ENCODE measurements at regions not wholly inside any gene's neighbourhood (a gene's known extent, or its start where the extent isn't known, plus 50 kb on each side); places are given as distances from the start of the nearest gene placed in this dataset.

DNA sequence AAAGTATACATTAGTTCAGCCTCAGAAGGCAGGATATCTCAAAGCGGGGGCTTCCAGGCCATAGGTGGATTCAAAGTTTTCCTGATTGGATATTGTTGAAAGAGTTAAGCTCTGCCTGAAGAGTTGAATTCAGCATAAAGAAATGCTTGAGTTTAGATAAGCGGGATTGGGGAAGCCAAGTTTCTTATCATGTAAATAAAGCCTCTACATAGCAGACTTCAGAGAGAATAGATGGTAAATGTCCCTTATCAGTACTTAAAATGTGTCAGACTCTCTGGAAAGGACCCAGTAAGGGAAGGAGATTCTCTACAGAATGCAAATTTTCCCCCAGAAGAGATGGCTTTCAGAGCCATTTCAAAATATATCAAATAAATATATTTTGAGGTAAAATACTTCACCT is 423.5 kb downstream of the SHISA9 start:
- DNase-seq (ENCODE audit: low spot score), result no peak
- Histone ChIP-seq H3K36me3 (ENCODE audit: insufficient read depth) (no peaks in the 10 kb centered on the region), H3K27ac (ENCODE audit: low read depth) (no peak overlapping the region), H3K4me2 (peak overlapping the region; percentile 37), H3K79me2 (replicated peaks; ENCODE audit: insufficient read depth) (no peaks in the 10 kb centered on the region), H2AFZ (no peak overlapping the region), H3K9me2 (ENCODE audit: insufficient read depth) (0 out of 2 replicates have a peak, but pooled peaks cover 4% of the 10 kb centered on the region), H3K27me3 (ENCODE audit: insufficient read depth) (peaks cover 21% of the 10 kb centered on the region), H3K4me1 (ENCODE audit: insufficient read depth) (peaks cover 37% of the 10 kb centered on the region), H3K4me3 (no peak overlapping the region), H4K20me1 (replicated peaks; ENCODE audit: insufficient read depth) (no peaks in the 10 kb centered on the region), H3F3A (replicated peaks; ENCODE audit: low read depth) (no peaks in the 10 kb centered on the region)
- no peak overlapping the region; the same call in 2 of the 3 replicates for H3K4me3 Mint-ChIP-seq
- TF ChIP-seq EZH2 (IDR thresholded peaks at IDR 0.05; ENCODE audit: low read depth, unreplicated experiment) (no peak), ZNF114 (CRISPR knock-in tag; IDR thresholded peaks at IDR 0.05) (no peak), EZH2phosphoT487 (IDR thresholded peaks at IDR 0.05; ENCODE audit: unreplicated experiment) (no peak), NANOG (IDR thresholded peaks at IDR 0.05; ENCODE audit: borderline replicate concordance) (no peak), ETS1 (IDR thresholded peaks at IDR 0.05) (no peak)
- H3K4me1 Mint-ChIP-seq, result peaks cover 34% of the 10 kb centered on the region
- no peak overlapping the region for H3K27ac Mint-ChIP-seq
- 0 out of 3 replicates have a peak, but pooled peaks cover under 1% of the 10 kb centered on the region for H3K36me3 Mint-ChIP-seq (ENCODE audit: low read depth)
- no peaks in the 10 kb centered on the region for H3K9me3 Mint-ChIP-seq
- H3K27me3 Mint-ChIP-seq (ENCODE audit: insufficient read depth, low read depth, poor library complexity), result peaks cover 5% of the 10 kb centered on the region
- no peak for ATAC-seq

- Histone ChIP-seq H3K27me3 (ENCODE audit: insufficient read depth) (peaks cover 21% of the 10 kb centered on the region), H3K27ac (ENCODE audit: low read depth) (no peak overlapping the region), H3K4me2 (no peak overlapping the region; the same call in 1 of the 2 replicates), H3K4me3 (no peak overlapping the region), H3K9me2 (ENCODE audit: insufficient read depth) (0 out of 2 replicates have a peak, but pooled peaks cover 4% of the 10 kb centered on the region), H3K36me3 (ENCODE audit: insufficient read depth) (no peaks in the 10 kb centered on the region), H2AFZ (no peak overlapping the region), H4K20me1 (replicated peaks; ENCODE audit: insufficient read depth) (no peaks in the 10 kb centered on the region), H3K79me2 (replicated peaks; ENCODE audit: insufficient read depth) (no peaks in the 10 kb centered on the region), H3F3A (replicated peaks; ENCODE audit: low read depth) (no peaks in the 10 kb centered on the region), H3K4me1 (ENCODE audit: insufficient read depth) (peaks cover 37% of the 10 kb centered on the region)
- peak; percentile 20 for DNase-seq (ENCODE audit: low spot score)
- ATAC-seq, result no peak
- Mint-ChIP-seq H3K36me3 (ENCODE audit: low read depth) (0 out of 3 replicates have a peak, but pooled peaks cover 3% of the 10 kb centered on the region), H3K27ac (no peak overlapping the region), H3K4me1 (peaks cover 34% of the 10 kb centered on the region), H3K4me3 (no peak overlapping the region), H3K9me3 (no peaks in the 10 kb centered on the region), H3K27me3 (ENCODE audit: insufficient read depth, low read depth, poor library complexity) (peaks cover 5% of the 10 kb centered on the region)
- TF ChIP-seq ZNF331 (CRISPR knock-in tag; IDR thresholded peaks at IDR 0.05; ENCODE audit: low read depth) (no peak), EZH2phosphoT487 (IDR thresholded peaks at IDR 0.05; ENCODE audit: unreplicated experiment) (no peak), ZNF114 (CRISPR knock-in tag; IDR thresholded peaks at IDR 0.05) (no peak), POLR2AphosphoS5 (IDR thresholded peaks at IDR 0.05; ENCODE audit: low read depth) (no peak), JUNB (IDR thresholded peaks at IDR 0.05; ENCODE audit: unreplicated experiment) (no peak), ZNF462 (CRISPR knock-in tag; IDR thresholded peaks at IDR 0.05) (no peak)
- TF ChIP-seq, protein P1, sequence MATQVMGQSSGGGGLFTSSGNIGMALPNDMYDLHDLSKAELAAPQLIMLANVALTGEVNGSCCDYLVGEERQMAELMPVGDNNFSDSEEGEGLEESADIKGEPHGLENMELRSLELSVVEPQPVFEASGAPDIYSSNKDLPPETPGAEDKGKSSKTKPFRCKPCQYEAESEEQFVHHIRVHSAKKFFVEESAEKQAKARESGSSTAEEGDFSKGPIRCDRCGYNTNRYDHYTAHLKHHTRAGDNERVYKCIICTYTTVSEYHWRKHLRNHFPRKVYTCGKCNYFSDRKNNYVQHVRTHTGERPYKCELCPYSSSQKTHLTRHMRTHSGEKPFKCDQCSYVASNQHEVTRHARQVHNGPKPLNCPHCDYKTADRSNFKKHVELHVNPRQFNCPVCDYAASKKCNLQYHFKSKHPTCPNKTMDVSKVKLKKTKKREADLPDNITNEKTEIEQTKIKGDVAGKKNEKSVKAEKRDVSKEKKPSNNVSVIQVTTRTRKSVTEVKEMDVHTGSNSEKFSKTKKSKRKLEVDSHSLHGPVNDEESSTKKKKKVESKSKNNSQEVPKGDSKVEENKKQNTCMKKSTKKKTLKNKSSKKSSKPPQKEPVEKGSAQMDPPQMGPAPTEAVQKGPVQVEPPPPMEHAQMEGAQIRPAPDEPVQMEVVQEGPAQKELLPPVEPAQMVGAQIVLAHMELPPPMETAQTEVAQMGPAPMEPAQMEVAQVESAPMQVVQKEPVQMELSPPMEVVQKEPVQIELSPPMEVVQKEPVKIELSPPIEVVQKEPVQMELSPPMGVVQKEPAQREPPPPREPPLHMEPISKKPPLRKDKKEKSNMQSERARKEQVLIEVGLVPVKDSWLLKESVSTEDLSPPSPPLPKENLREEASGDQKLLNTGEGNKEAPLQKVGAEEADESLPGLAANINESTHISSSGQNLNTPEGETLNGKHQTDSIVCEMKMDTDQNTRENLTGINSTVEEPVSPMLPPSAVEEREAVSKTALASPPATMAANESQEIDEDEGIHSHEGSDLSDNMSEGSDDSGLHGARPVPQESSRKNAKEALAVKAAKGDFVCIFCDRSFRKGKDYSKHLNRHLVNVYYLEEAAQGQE (IDR thresholded peaks at IDR 0.05; ENCODE audit: unreplicated experiment), result no peak
Measured at GRCh38 chr16:13325396-13325795, 424.0 kb downstream of the SHISA9 start.
